ENCODE measurements at regions not wholly inside any gene's neighbourhood (a gene's known extent, or its start where the extent isn't known, plus 50 kb on each side); places are given as distances from the start of the nearest gene placed in this dataset.

DNA sequence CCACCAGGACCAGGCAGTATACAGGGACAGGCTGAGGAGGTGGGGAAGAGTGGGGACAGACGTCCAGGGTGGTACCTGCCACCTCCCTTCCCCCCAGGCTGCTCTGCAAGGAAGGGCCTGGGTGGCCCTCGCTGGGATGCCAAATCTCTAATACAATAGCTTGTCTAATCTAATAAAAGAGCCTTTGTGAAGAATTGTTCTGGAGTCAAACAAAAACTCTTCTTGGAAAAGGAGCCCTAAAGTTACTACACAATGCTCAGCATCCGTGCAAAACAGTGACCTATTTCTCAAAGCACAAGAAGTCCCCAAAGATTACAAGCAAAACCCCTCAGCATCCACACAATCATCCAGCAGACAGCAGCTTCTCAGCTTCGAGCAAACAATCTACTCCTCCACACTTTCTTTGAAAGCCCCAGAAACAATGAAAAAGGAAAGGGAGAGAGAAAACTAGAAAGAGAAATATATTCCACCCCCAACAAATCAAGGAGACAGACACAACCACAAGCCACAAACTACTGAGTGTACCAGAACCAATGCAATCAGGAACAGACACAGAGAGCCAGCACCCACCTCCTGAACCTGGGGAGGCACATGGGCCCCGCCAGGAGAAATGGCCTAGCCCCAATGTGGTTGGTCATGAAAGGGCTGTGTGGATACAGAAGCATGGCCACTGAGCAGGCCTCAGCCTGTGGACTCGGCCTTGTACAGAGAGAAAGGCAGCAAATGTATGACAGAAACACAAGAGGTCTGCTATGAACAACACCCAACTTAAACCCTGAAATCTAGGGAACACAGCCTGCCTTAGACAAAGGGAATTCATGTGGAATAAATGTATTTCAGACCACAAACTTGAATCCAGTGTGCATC is 177.1 kb upstream of the CHRNA7 start:
- DNase-seq (ENCODE audit: extremely low read depth in 1 of 2, low read depth in 1 of 2): no peak

DNA sequence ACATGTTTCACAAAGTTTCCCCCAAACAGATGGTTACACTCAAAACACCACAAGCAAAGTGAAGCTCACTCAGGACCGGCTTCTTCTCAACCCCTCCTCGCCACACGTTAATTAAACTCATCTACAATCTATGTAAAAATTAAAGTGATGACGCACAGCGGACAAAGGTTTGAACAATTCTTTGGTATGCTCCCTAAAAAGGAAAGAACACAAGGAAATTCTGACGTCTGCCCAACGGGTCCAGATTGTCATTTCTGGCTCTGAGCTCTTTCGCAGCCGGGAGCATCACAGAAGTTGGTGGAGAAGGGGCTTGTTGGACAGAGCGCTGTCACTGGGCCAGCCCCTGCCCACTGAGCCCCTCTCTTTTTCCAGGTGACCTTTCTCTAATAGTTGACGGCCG is 173.7 kb upstream of the CHRNA7 start:
- DNase-seq (ENCODE audit: extremely low read depth in 1 of 2, low read depth in 1 of 2): no peak

DNA sequence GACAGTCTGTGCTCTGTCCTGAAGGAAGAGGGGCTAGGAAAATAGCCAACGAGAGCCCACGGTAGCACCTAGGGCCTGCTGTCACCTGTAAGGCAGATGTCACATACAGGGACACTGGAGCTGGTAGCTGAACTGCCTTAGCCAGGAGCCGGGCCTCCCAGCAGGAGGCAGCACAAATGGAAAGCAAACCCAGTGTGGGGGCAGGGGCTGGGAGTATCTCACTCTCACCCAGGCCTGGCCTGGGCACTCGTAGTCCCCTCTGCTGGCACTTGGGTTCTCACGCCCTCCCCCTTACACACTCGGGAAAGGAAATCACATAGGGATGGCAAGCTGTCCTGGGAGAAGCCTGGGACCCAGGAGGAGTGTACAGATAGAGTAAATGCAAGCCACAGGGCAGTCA is 173.1 kb upstream of the CHRNA7 start:
- no peak for DNase-seq (ENCODE audit: extremely low read depth in 1 of 2, low read depth in 1 of 2)

DNA sequence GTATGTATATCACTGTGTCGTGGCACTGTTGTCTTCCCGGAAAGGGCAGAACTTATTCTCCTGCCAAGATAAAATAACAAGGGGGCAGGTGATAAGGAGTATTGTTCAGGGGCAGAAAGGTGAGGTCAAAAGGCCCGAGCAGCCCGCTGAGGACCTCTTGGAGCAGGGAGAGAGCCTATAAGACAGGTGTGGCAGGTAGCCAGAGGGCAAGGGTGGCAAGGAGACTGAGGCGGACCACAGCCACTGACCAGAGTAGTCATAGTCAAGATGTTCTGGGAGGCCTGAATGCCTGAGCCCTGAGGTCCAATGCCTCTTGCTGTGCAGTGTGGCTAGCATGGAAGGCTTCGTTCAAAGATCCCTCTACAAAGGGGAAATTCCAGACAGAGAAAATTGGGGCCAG is 172.3 kb upstream of the CHRNA7 start:
- no peak for DNase-seq (ENCODE audit: extremely low read depth in 1 of 2, low read depth in 1 of 2)

DNA sequence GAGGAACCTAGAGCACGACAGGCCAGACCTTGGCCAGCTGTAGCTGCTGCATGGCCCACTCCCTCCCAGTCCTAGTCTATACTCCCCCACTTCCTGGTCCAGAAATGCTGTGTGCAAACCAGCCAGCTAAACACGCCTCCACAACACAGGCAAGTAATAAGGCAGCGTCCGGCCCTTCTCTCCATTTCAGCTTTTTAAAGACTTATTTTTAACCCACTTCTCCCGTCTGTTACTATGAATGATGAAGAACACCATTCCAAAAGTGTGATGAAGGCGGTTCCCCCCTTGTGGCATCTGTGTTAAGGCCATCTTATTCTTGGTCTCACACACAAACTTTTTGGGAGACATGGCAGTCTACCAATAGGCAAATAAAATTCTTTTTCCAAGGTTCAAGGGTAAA is 164.1 kb upstream of the CHRNA7 start:
- no peak for DNase-seq (ENCODE audit: extremely low read depth in 1 of 2, low read depth in 1 of 2)

DNA sequence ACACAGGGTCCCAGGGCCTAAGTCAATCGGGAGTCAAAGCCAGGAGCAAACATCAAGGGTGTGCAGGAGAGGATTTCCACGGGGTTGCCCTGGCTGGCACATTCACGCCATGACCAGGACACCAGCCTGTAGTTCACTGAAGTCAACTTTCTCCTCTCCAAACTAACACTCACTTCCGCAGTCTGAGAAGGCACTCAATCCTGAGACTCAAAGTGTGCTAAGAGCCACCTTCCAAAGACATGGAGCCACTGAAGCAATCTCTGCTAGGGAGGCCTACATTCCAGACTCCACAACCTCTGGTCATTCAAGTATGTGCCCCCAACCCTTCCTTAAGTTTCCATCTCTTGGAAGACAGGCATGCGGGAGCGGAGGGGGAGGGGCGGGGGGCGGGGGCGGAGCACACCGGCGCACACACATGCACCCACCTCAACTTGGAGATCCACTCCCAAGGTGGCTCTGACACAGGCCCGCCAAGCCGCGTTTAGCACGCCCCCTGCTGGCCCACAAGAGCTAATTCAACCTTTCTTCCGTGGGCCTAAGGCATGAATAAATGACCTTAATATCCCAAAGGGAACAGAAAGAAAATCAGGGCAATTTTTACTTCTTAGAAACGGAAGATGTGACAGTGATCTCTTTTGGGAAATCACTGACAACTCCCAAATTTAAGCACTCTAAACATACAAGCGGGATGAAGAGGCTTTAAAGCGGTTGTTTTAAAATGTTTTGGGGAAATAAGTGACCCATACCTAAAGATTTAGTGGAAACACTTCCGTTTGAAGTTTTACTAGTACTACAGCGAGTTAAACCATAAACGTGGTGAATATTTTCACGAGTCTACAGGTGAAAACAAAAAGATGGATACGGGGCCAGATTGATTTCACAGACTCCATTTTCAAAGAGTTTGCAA is 162.5 kb upstream of the CHRNA7 start:
- peak in 1 of 2 donors; percentile 23 for DNase-seq (ENCODE audit: extremely low read depth in 1 of 2, low read depth in 1 of 2)

DNA sequence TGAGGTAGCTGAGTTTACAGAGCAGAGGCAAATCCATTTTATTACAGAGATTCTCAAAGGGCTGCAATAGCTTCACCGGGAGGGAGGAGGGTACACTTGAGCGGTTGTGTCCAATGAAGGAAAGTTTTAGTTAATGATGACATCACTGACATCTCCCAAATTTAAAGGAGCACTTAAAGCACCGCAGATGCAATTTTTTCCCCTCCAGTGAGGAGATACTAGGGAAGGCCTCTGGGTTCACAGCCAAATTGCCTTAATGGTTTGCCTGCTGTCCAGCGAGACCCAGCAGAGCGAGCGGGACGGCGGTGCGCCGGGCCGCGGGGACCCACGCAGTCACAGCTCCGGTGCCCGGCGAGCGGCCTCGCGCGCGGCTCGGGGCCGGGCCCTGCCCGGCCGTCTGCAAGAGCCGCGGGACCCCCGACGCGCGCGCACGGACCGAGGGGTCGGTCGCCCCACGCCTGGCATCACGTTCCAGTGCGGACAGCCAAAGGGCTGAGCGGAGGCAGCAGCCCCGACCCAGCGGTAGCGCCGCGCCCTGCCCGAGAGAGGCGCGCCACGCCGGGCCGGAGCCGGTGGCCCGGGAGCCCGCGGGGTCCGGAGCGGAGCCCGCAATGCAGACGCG is 160.5 kb upstream of the CHRNA7 start:
- DNase-seq (ENCODE audit: extremely low read depth in 1 of 2, low read depth in 1 of 2): no peak

DNA sequence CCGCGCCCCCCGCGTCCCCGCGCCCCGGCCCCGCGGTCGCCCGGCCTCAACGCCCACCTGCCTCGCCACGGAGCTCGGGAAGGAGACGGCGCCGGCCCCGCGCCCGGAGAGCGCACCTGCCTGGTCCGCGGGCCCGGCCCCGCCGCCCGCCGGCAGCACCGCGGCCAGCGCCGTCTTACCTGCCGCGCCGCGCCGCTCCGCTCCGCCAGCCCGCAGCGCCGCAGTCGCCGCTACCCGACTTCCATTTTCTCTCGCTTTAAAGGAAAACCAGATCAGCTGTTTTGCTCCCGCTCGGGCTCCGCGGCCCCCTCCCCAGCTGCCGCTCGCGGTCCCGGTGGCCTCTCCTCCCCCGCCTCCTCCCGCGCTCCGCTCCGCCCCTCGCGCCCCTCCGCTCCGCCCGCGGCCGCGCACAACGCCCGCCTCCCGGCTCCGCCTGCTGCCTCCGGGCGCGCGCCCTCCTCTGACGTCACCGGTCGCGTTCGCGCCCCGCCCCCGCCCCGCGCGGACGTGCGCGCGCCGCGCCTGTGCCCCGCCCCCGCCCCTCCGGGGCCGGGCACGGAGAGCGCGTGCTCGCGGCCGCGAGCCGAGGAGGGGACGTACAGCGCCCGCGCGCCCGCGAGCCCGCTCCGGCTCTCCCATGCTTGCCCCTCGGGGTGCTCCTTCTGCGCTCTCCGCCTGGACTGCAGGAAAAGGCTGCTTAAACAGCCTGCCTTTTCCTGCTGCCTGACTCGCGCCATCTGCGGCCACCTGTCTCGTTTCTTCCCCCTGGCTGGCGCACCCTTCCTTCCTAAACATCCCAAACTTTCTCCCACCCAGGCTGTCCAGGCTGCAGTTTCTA is 159.8 kb upstream of the CHRNA7 start, which contains the start of gene OTUD7A:
TSS of gene OTUD7A (minus strand) at position 346 of the 838 bp plus-strand sequence.
- DNase-seq (ENCODE audit: extremely low read depth in 1 of 2, low read depth in 1 of 2): peak; percentile 47 to 68

DNA sequence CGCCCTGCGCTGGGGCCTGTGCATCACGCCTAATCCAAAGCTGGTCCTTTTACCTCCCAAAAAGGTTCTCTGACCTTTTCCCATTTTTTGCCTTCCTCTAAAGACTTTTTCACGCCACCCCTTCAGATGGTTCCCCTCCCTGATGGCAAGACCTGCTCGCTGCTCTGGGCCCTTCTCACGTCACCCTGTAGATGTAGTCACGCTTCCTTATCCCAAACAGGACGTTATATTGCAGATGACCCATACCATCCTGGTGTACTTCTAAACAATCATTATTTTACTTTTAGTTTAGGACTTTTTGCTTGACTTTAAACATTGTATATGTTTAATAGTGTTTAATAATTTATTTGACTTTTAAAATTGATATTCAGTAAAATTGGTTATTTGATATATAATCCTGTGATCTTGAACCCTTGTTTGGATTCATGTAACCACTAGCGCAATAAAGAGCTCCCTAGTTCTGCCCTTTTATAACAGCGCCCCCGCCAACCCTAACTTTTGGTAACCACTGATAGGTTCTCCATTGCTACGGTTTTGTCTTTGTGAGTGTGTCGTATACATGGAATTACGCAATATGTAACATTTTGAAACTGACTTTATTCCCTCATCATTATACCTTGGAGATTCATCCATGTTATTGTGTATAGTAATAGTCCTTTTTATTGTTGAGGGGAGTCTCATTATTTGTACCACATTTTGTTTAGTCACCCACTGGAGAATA is 159.0 kb upstream of the CHRNA7 start:
- no peak for DNase-seq (ENCODE audit: extremely low read depth in 1 of 2, low read depth in 1 of 2)

DNA sequence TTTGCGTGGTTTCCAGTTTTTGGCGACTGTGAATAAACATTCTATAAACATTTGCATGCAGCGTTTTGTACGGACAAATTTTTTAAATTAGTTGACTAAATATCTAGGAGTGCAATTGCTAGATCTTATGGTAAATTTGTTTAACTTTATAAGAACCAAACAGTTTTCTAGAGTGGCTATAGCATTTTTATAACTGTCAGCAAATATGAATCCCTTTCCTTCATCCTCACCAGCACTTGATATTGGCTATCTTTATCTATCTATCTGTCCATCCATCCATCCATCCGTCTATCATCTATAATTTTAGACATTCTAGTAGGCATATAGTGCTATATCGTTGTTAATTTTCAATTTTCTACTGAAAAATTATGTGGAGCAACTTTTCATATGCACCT is 158.4 kb upstream of the CHRNA7 start:
- DNase-seq (ENCODE audit: extremely low read depth in 1 of 2, low read depth in 1 of 2): no peak

DNA sequence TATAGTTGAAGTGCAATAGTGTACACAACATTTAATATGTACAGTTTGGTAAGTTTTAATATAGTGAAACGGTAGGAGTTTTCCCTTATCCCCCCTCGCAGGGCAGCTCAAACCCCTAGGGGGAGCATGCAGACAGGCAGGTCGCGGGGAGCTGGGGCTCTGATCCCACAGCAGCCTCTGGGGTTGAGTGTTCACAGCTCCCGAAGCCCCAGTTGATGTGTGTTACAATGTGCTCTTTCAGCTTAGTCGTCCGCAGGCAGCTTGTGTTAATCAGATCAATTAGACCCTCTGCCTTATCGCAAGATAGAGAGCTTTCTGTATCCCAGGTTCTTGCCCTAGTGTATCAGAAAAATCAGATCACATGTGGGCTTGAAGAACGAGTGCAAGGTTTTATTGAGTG is 143.1 kb upstream of the CHRNA7 start:
- no peak for DNase-seq (ENCODE audit: extremely low read depth in 1 of 2, low read depth in 1 of 2)

DNA sequence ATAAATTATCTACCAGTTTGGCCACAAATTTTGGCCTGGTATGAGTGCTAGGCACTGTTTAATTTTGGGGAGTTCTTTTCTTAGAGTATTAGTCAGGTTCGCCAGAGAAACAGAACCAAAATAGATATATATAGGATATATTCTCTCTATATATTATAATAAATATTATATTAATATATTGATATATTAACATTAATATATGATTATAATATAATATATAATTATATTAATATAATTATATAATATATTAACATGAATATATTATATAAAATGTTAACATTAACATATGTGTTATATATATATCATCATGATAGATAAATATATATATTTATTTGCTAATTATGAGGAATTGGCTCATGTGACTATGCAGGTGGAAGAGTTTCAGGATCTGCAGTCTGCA is 137.8 kb upstream of the CHRNA7 start:
- no peak for DNase-seq (ENCODE audit: extremely low read depth in 1 of 2, low read depth in 1 of 2)

DNA sequence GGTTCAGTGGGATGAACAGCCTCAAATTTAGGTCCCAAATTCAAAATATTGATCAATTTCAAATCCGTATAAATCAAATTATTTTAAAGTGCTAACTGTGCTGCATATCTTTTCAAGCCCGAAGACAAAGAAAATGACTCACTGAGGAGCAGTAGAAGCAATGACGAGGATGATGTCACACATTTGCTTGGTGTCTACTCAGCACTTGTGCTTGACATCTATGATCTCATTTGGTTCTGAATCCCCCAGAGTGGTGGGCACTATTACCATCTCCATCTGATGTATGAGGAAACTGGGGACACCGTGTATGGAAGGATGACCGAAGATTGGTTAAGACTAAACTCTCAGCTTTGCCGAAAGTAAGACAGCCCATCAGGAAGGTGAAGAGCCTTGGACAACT is 136.5 kb upstream of the CHRNA7 start:
- DNase-seq (ENCODE audit: extremely low read depth in 1 of 2, low read depth in 1 of 2): no peak

DNA sequence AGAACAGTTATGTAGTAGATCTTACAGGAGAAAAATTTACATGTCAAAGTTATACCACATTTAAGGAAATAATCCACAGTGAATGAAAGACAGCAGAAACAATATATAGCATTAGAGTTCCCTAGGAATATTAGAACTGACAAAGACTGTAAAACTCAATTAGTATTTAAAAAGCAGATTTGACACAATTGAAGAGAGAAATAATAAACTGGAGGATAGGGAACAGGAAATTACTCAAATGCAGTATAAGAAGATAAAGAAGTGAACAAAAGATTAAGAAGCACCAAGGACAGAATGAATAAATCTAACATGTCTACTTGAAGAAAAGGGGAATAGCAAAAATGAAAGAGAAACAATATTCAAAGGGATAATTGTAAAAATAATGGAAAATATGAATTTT is 132.6 kb upstream of the CHRNA7 start:
- DNase-seq (ENCODE audit: extremely low read depth in 1 of 2, low read depth in 1 of 2): no peak

DNA sequence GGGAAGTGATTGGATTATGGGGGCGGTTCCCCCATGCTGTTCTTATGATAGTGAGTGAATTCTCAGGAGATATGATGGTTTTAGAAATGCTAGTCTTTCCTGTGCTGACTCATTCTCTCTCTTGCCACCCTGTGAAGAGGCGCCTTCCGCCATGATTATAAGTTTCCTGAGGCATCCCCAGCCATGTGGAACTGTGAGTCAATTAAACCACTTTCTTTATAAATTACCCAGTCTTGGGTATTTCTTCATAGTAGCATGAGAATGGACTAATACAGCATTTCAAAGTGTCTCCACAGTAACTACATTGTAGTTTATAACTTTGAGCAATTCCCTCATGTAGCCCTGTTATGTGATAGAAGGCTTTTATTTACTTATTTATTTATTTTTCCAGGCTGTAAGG is 128.8 kb upstream of the CHRNA7 start:
- DNase-seq (ENCODE audit: extremely low read depth in 1 of 2, low read depth in 1 of 2): no peak

DNA sequence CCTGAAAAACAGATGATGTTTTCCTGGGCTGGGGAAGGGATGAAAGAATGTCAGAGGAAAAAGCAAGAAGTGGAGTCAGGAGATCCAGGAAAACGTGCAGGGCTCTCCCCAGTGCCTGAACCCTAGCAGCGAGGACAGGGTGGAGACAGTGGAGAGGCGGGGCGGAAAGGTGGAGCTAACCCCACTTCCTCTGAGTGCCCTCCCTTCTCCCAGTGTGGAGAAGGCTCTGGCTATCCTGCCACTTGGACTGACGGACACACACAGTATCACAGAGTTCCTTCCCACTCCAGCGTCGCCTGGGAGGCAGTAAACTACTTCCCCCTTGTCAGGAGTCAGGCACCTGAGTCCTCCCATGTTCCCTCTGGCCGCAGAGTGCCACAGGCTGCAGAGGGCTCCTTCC is 125.3 kb upstream of the CHRNA7 start:
- no peak for DNase-seq (ENCODE audit: extremely low read depth in 1 of 2, low read depth in 1 of 2)

DNA sequence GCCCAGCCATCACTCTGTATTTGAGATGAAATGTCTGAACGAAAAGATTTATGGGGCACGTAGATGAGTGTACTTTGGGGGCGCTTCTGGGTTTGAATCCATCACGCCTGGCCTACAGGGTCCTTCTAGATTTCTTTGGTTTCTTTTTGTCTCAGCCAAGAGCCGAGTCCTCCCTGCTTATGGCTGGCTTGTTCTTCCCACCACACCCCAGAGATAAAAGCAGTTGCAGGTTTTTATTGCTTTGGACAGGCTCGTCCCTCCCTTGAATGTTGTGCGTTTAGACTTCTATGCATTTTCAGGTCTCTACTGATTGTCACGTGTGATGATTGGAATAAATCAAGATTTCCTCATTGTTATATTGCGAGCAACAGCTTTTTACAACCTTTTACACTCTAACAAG is 104.8 kb upstream of the CHRNA7 start:
- DNase-seq (ENCODE audit: extremely low read depth in 1 of 2, low read depth in 1 of 2): no peak

DNA sequence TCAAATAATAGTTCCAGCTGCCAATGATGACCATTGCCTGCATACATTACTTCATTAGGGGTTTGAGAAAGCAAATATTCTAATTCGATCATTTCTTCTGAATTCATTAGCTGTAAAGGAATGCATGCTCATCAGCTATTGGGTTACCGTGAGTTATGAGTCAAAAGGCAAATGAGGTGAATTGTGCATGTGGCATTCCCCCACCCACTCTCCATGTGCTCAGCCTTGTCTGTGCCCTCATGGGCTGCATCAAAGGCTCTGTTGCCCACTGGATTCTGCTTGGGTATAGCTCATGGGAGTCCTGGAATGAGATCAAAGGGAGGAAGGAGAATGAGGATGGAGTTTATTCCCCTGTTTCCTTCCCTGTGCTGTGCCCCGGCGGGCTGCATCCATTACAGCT is 99.3 kb upstream of the CHRNA7 start:
- peak; percentile 5 to 12 for DNase-seq (ENCODE audit: extremely low read depth in 1 of 2, low read depth in 1 of 2)

DNA sequence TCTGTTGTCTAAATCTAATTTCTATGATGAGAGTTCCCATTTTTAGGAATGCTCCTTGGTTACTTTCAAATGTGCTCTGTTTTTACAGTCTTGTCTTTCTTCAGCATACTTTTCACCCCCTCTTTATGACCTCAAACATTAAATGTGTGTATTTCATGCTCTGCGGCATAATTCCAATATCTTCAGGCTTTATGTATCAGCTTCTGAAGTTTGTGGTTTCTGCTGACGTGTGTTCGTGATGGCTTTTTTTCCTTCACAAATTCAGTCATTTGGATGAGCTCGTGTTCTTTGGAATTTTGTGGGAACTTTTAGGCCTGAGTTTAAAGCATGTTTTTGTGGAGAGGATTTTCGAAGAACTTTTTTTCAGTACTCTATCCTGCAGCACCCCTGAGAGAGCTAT is 97.7 kb upstream of the CHRNA7 start:
- no peak for DNase-seq (ENCODE audit: extremely low read depth in 1 of 2, low read depth in 1 of 2)

DNA sequence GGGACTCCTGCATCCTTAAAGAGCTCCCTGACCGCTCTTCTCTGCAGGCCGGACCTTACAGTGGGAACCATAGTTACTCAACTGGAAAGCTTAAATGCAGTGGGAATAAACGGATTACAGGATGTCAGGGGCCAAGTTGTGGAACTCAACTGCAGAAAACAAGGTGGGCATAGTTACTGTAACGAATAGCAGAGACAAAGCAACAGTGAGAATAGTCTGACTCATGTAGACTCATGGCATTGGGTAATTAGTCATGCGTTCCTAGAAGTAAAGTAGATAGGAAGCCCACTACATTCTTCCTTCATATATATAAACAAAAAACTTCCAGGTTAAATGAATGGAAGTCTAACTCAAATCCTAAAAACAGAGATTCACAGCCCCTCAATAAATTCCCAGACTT is 95.5 kb upstream of the CHRNA7 start:
- no peak for DNase-seq (ENCODE audit: extremely low read depth in 1 of 2, low read depth in 1 of 2)
